K562 (cell line): ENCODE measurements at regions not wholly inside any gene's neighbourhood (a gene's known extent, or its start where the extent isn't known, plus 50 kb on each side); places are given as distances from the start of the nearest gene placed in this dataset.

Experiments
- ATAC-seq: fragments of 200-7000 bp; cut with Tn5 transposase; 3 replicates; pipeline ENCODE4 v1.9.1; 2020; ENCODE audit warnings: moderate library complexity
- BruUV-seq: library from RNA; stranded (reverse); fragments of 400-500 nt; replicated peaks from 2 replicates; lab custom pipeline; 2021; lab: Mats Ljungman, UMichigan
- CTCF ChIA-PET: fragments of 300-600 bp; formaldehyde crosslinking; extraction: SDS; loops from one replicate; lab custom pipeline; 2021; ENCODE audit warnings: low intra/inter-chr PET ratio; lab: Yijun Ruan, JAX
- POLR2A ChIA-PET: fragments of 300-600, 350-650 bp; sonication (Branson Sonifier 250); formaldehyde crosslinking; extraction: SDS; loops from one replicate; lab custom pipeline; 2021; ENCODE audit warnings: antibody characterized with exemption, inconsistent platforms; lab: Yijun Ruan, JAX
- DNase-seq, 4 experiments: peaks; one replicate each; pipeline versions ENCODE4 v3.0.0 to v3.0.0-alpha.2; 2011 to 2018; ENCODE audit warnings: low spot score in 3 of 4, mixed read lengths in 3 of 4; ENCODE audit errors: extremely low read depth in 1 of 4
- FAIRE-seq: peaks from 2 replicates; lab custom pipeline; 2011; peaks lifted over from hg19 to GRCh38; lab: Jason Lieb, UNC
- H2AFZ ChIP-seq: 2 replicates; pipeline ENCODE4 v1.6.0; 2011; ENCODE audit warnings: low read depth, low read length, control low read depth, inconsistent platforms
- H3K27ac ChIP-seq: fragments of 200-600 bp; 3 replicates; pipeline ENCODE4 v1.8.0; 2011; ENCODE audit warnings: low read depth, mild to moderate bottlenecking, control low read depth, inconsistent platforms, low read length, moderate library complexity, mixed read lengths; ENCODE audit errors: extremely low read depth
- H3K27me3 ChIP-seq, 2 experiments: fragments of 300-600 bp in 1 of 2; 2 replicates in 1 of 2; 3 replicates in 1 of 2; pipeline versions ENCODE4 v1.6.0 to v1.8.0; 2011; ENCODE audit warnings: inconsistent platforms in 2 of 2, low read length in 2 of 2, mild to moderate bottlenecking in 1 of 2, mixed read lengths in 1 of 2, moderate library complexity in 1 of 2; ENCODE audit not compliant: control insufficient read depth in 2 of 2, insufficient read depth in 2 of 2
- H3K36me3 ChIP-seq: fragments of 300-600 bp; 3 replicates; pipeline ENCODE4 v1.8.0; 2011; ENCODE audit warnings: mild to moderate bottlenecking, low read length, inconsistent platforms; ENCODE audit not compliant: control insufficient read depth, insufficient read depth
- H3K4me1 ChIP-seq, 2 experiments: fragments of 200-600 bp in 1 of 2; replicated peaks in 1 of 2; 2 replicates in 1 of 2; 3 replicates in 1 of 2; pipeline versions ENCODE4 v1.5.1 to v1.8.0; 2011; ENCODE audit warnings: inconsistent platforms in 2 of 2, low read length in 2 of 2, mild to moderate bottlenecking in 1 of 2, mixed read lengths in 1 of 2, moderate library complexity in 1 of 2; ENCODE audit not compliant: control insufficient read depth in 2 of 2, insufficient read depth in 2 of 2
- H3K4me2 ChIP-seq: 2 replicates; pipeline ENCODE4 v1.6.1; 2011; ENCODE audit warnings: low read length, control low read depth, inconsistent platforms, mixed read lengths; ENCODE audit not compliant: insufficient read depth
- H3K4me3 ChIP-seq: fragments of 200-600 bp; sonication (generic), shearing (Covaris generic); 2 replicates; pipeline ENCODE4 v1.5.1; 2016; ENCODE audit warnings: control low read depth, inconsistent platforms
- H3K79me2 ChIP-seq: fragments of 200-600 bp; 3 replicates; pipeline ENCODE4 v1.8.0; 2011; ENCODE audit warnings: low read length, inconsistent platforms; ENCODE audit not compliant: control insufficient read depth, insufficient read depth
- H3K9ac ChIP-seq, 2 experiments: 2 replicates each; pipeline versions ENCODE4 v1.6.0 to v1.6.1; 2011; ENCODE audit warnings: low read depth in 2 of 2, low read length in 2 of 2, control low read depth in 1 of 2, inconsistent platforms in 1 of 2, mild to moderate bottlenecking in 1 of 2, mixed read lengths in 1 of 2; ENCODE audit not compliant: insufficient read depth in 1 of 2
- H3K9me1 ChIP-seq: one replicate; pipeline ENCODE4 v1.6.0; 2011; ENCODE audit warnings: inconsistent platforms, mild to moderate bottlenecking, low read length, moderate library complexity; ENCODE audit not compliant: control insufficient read depth, insufficient read depth
- H3K9me3 ChIP-seq: replicated peaks from 2 replicates; pipeline ENCODE4 v1.5.1; 2011; ENCODE audit warnings: low read depth, low read length, inconsistent platforms; ENCODE audit not compliant: control insufficient read depth, insufficient read depth
- H4K20me1 ChIP-seq: replicated peaks from 2 replicates; pipeline ENCODE4 v1.6.1; 2011; ENCODE audit warnings: low read length, inconsistent platforms, mixed read lengths; ENCODE audit not compliant: control insufficient read depth, insufficient read depth
- CBFA2T3 ChIP-seq: fragments of 450-650 bp; IDR thresholded peaks from 2 replicates; pipeline ENCODE4 v1.6.1; 2017
- FOSL1 ChIP-seq: fragments of 200-800 bp; sonication (Bioruptor generic); conservative IDR thresholded peaks from 2 replicates; pipeline ENCODE4 v1.6.1; 2016; ENCODE audit warnings: missing genetic modification characterization, missing compliant biosample characterization
- KDM5B ChIP-seq: fragments of 200-600 bp; sonication (generic); IDR thresholded peaks from 2 replicates; pipeline ENCODE4 v1.6.1; 2012; ENCODE audit warnings: low read depth, mild to moderate bottlenecking, moderate library complexity, low read length, control low read depth, inconsistent platforms; ENCODE audit not compliant: insufficient replicate concordance
- MAX ChIP-seq: sonication (generic); formaldehyde crosslinking; IDR thresholded peaks from 2 replicates; pipeline ENCODE4 v1.9.0; 2022; ENCODE audit warnings: mild to moderate bottlenecking, missing genetic modification reagents
- MTA3 ChIP-seq: fragments of 450-650 bp; formaldehyde crosslinking; IDR thresholded peaks from 2 replicates; pipeline ENCODE4 v1.6.1; 2017; ENCODE audit warnings: mild to moderate bottlenecking, borderline replicate concordance
- POLR2AphosphoS2 ChIP-seq: IDR thresholded peaks from 2 replicates; pipeline ENCODE4 v1.6.1; 2012; ENCODE audit warnings: low read length, improper control_type of control experiment
- POU5F1 ChIP-seq: fragments of 150-350 bp; IDR thresholded peaks from 2 replicates; pipeline ENCODE4 v1.6.1; 2014; ENCODE audit warnings: borderline replicate concordance, low read length, low read depth, mild to moderate bottlenecking; ENCODE audit not compliant: partially characterized antibody
- RUNX1 ChIP-seq: sonication (generic); IDR thresholded peaks from 2 replicates; pipeline ENCODE4 v1.6.1; 2016; ENCODE audit warnings: antibody characterized with exemption, low read depth
- SIRT6 ChIP-seq: IDR thresholded peaks from one replicate; pipeline ENCODE4 v1.6.1; 2012; ENCODE audit warnings: low read depth, mild to moderate bottlenecking, control low read depth, inconsistent platforms, low read length, moderate library complexity
- SMARCA4 ChIP-seq: fragments of 450-650 bp; IDR thresholded peaks from 2 replicates; pipeline ENCODE4 v1.6.1; 2016
- ZNF764 ChIP-seq: fragments of 250-450 bp; sonication (Bioruptor Pico); IDR thresholded peaks from 2 replicates; pipeline ENCODE4 v1.4.0; 2020; ENCODE audit warnings: low read depth, mild to moderate bottlenecking, moderate library complexity
- WGBS: fragments of 100-300 bp; shearing (Covaris generic); methylation state at CpG from one replicate; pipeline ENCODE4 v1.1.6; 2016; ENCODE audit warnings: low coverage, mixed read lengths; ENCODE audit not compliant: insufficient coverage; ENCODE audit errors: missing lambda C conversion rate; 5-methylcytosine and 5-hydroxymethylcytosine counted together
- in situ Hi-C: fragments of 300-500 bp; cut with MboI; formaldehyde crosslinking; loops from 4 replicates; pipeline ENCODE4 v1.15.0; 2018; ENCODE audit warnings: inconsistent platforms, mixed read lengths
- intact Hi-C: fragments of 100-400 bp; cut with micrococcal nuclease; formaldehyde crosslinking; loops from 2 replicates; pipeline ENCODE4 v1.14.2; 2022
- TF ChIP-seq, protein P1 (sequence below): IDR thresholded peaks from 2 replicates; pipeline ENCODE4 v1.6.1; 2014; ENCODE audit warnings: antibody characterized with exemption

- TF ChIP-seq, protein P1, sequence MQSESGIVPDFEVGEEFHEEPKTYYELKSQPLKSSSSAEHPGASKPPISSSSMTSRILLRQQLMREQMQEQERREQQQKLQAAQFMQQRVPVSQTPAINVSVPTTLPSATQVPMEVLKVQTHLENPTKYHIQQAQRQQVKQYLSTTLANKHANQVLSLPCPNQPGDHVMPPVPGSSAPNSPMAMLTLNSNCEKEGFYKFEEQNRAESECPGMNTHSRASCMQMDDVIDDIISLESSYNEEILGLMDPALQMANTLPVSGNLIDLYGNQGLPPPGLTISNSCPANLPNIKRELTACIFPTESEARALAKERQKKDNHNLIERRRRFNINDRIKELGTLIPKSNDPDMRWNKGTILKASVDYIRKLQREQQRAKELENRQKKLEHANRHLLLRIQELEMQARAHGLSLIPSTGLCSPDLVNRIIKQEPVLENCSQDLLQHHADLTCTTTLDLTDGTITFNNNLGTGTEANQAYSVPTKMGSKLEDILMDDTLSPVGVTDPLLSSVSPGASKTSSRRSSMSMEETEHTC: no peak
- TF ChIP-seq RUNX1 (no peak), SIRT6 (no peak), FOSL1 (tag) (no peak)
These were observed 310.2 kb downstream of the ASMT start (continued) for GRCh38 chrX:1925053-1925481.

DNA sequence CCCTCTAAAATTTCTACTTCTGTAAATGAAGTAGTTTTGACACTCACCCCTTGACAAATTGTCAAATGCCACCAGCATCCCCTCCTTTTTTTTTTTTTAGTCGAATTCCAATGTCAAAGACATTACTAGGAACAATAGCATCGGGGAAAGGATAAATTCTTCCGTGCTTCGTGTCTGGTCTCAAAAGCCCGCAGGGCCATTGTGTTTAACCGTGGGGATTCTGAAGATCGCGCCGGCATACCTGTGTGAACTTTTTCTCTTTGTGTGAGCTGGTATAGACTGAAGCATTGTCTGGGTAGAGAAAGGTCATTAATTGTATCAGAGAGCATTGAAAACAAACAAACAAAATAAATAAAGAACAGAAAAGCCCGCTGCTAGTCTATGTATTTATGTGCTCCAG, 313.9 kb downstream of the ASMT start:
- no peaks in the 10 kb centered on the region for H3K36me3 ChIP-seq
- no peaks in the 10 kb centered on the region for H3K9me3 ChIP-seq
- intact Hi-C loops (no loop called here), in situ Hi-C loops (loop anchor here (25.0 kb wide), 2 partner anchors 333 to 683 kb away; no protein-coding TSS in a partner anchor)
- BruUV-seq: no TSS peak
- no peaks in the 10 kb centered on the region for H3K27me3 ChIP-seq
- no peaks in the 10 kb centered on the region for H3K9me1 ChIP-seq
- H3K27ac ChIP-seq: no peak overlapping the region
- no peaks in the 10 kb centered on the region; a peak in 1 of 5 replicates for H3K4me1 ChIP-seq
- CTCF ChIA-PET: no interaction called here
- no peaks in the 10 kb centered on the region for H3K79me2 ChIP-seq
- TF ChIP-seq POLR2AphosphoS2 (no peak), POU5F1 (no peak), CBFA2T3 (no peak), SMARCA4 (no peak), MTA3 (no peak), ZNF764 (CRISPR knock-in tag) (no peak), KDM5B (no peak), MAX (CRISPR knock-in tag) (no peak)
- no peak for FAIRE-seq
- WGBS: 20% methylated on average over 10 of the region's 10 CpGs
- H4K20me1 ChIP-seq: no peaks in the 10 kb centered on the region
- POLR2A ChIA-PET: no interaction called here
- no peak overlapping the region for H3K9ac ChIP-seq
- H2AFZ ChIP-seq: no peak overlapping the region
- no peak overlapping the region for H3K4me3 ChIP-seq
- no peak overlapping the region for H3K4me2 ChIP-seq
- no peak for DNase-seq
- no peak for ATAC-seq
